ENCODE measurements at regions not wholly inside any gene's neighbourhood (a gene's known extent, or its start where the extent isn't known, plus 50 kb on each side); places are given as distances from the start of the nearest gene placed in this dataset.

DNA sequence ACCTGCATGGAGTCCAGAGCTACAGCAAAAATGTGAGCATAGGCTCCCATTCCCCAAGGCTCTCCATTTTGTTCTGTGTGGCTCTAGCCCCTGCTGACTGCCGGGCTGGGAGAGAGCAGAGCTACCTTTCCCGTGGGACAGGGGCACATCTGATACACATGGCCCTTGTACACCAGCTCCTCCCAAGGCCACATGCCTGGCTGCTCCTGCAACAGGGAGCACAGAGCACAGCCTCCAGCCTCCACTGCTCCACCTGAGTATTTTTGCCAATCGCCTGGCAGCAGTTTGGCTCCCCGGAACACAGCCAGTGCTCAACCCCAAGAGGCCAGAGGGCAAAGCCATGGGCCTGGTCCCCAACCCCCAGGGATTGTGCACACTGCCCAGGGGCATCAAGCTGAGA, 146.5 kb downstream of the CHD1L start:
- Histone ChIP-seq H3K4me1 (ENCODE audit: low read length) (no peaks in the 10 kb centered on the region), H3K9me3 (replicated peaks; ENCODE audit: insufficient read depth, low read length) (no peaks in the 10 kb centered on the region), H3K27ac (ENCODE audit: low read length) (no peak overlapping the region), H4K20me1 (ENCODE audit: insufficient read depth, low read length) (no peaks in the 10 kb centered on the region), H3F3A (ENCODE audit: insufficient read depth, low read length) (no peaks in the 10 kb centered on the region), H3K27me3 (replicated peaks; ENCODE audit: insufficient read depth, low read length) (no peaks in the 10 kb centered on the region), H3K4me2 (ENCODE audit: low read depth, low read length) (no peak overlapping the region), H3K79me2 (ENCODE audit: low read length) (no peaks in the 10 kb centered on the region), H3K4me3 (ENCODE audit: low read length) (no peak overlapping the region), H3K36me3 (replicated peaks; ENCODE audit: insufficient read depth, low read length) (no peaks in the 10 kb centered on the region), H2AFZ (ENCODE audit: low read length) (no peak overlapping the region), H3K9ac (ENCODE audit: low read length) (no peak overlapping the region), H3K9me2 (replicated peaks; ENCODE audit: insufficient read depth, low read length) (no peaks in the 10 kb centered on the region)
- no peak for DNase-seq
- TF ChIP-seq EZH2phosphoT487 (IDR thresholded peaks at IDR 0.05; ENCODE audit: low read length) (no peak), EZH2 (optimal IDR thresholded peaks at IDR 0.05; ENCODE audit: low read depth, low read length) (no peak), CTCF (IDR thresholded peaks at IDR 0.05; ENCODE audit: low read length) (no peak)

DNA sequence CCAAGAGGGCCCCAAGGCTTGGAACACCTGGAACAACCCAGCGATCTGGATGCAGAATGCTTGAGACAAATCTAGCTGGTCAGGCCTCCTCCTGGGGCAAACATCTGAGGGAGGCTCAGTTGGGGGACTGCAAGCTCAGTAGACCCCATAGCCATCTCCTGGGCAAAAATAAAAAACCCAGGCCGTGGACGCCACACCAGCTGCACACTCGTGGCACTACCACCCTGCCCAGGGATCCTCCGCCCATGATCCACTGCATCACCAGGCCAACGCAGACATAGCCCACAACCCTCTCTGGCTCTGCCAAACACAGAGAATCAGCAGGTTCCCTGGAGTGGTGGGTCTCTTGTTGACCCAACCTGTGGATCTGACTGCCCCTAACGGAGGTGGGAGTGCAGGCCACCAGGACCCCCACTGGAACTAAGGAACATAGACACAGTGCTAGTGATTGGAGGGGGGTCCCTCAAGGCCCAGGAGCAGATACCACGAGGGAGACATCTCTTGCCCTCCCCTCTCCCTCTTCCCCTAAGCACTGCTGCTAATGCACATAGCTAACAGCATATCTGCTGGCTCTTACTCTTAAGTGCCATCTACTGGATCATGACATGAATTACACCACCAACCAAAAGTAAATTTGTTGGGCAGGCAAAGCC, 147.2 kb downstream of the CHD1L start:
- Histone ChIP-seq H2AFZ (ENCODE audit: low read length) (no peak overlapping the region), H3K9me2 (replicated peaks; ENCODE audit: insufficient read depth, low read length) (no peaks in the 10 kb centered on the region), H3K9ac (ENCODE audit: low read length) (no peak overlapping the region), H3F3A (ENCODE audit: insufficient read depth, low read length) (no peaks in the 10 kb centered on the region), H3K27ac (ENCODE audit: low read length) (no peak overlapping the region), H3K79me2 (ENCODE audit: low read length) (no peaks in the 10 kb centered on the region), H3K4me2 (ENCODE audit: low read depth, low read length) (no peak overlapping the region), H3K27me3 (replicated peaks; ENCODE audit: insufficient read depth, low read length) (no peaks in the 10 kb centered on the region), H3K9me3 (replicated peaks; ENCODE audit: insufficient read depth, low read length) (no peaks in the 10 kb centered on the region), H3K4me3 (ENCODE audit: low read length) (no peak overlapping the region), H3K36me3 (replicated peaks; ENCODE audit: insufficient read depth, low read length) (no peaks in the 10 kb centered on the region), H3K4me1 (ENCODE audit: low read length) (no peaks in the 10 kb centered on the region), H4K20me1 (ENCODE audit: insufficient read depth, low read length) (no peaks in the 10 kb centered on the region)
- peak; percentile 71 for DNase-seq
- TF ChIP-seq CTCF (IDR thresholded peaks at IDR 0.05; ENCODE audit: low read length) (peak; percentile 85), EZH2 (optimal IDR thresholded peaks at IDR 0.05; ENCODE audit: low read depth, low read length) (no peak)

- Histone ChIP-seq H3K79me2 (ENCODE audit: low read length) (no peaks in the 10 kb centered on the region), H2AFZ (ENCODE audit: low read length) (no peak overlapping the region), H3K9me3 (replicated peaks; ENCODE audit: insufficient read depth, low read length) (no peaks in the 10 kb centered on the region), H3K27ac (ENCODE audit: low read length) (no peak overlapping the region), H3K4me1 (ENCODE audit: low read length) (no peaks in the 10 kb centered on the region), H3K9ac (ENCODE audit: low read length) (no peak overlapping the region), H4K20me1 (ENCODE audit: insufficient read depth, low read length) (no peaks in the 10 kb centered on the region), H3K36me3 (replicated peaks; ENCODE audit: insufficient read depth, low read length) (no peaks in the 10 kb centered on the region), H3K4me3 (ENCODE audit: low read length) (no peak overlapping the region), H3F3A (ENCODE audit: insufficient read depth, low read length) (no peaks in the 10 kb centered on the region), H3K4me2 (ENCODE audit: low read depth, low read length) (no peak overlapping the region), H3K27me3 (replicated peaks; ENCODE audit: insufficient read depth, low read length) (no peaks in the 10 kb centered on the region), H3K9me2 (replicated peaks; ENCODE audit: insufficient read depth, low read length) (no peaks in the 10 kb centered on the region)
- no peak for TF ChIP-seq EZH2 (optimal IDR thresholded peaks at IDR 0.05; ENCODE audit: low read depth, low read length)
- TF ChIP-seq EZH2phosphoT487 (IDR thresholded peaks at IDR 0.05; ENCODE audit: low read length): no peak
- TF ChIP-seq CTCF (IDR thresholded peaks at IDR 0.05; ENCODE audit: low read length): no peak
- DNase-seq: no peak
Observed at GRCh38 chr1:147390185-147390542, 147.7 kb downstream of the CHD1L start.

Data from MM.1S (cell line).